GM12878 (cell line): ENCODE measurements at regions not wholly inside any gene's neighbourhood (a gene's known extent, or its start where the extent isn't known, plus 50 kb on each side); places are given as distances from the start of the nearest gene placed in this dataset.

Experiments used
- ATAC-seq: fragments of 200-7000 bp; cut with Tn5 transposase; 3 replicates; pipeline ENCODE4 v1.9.1; 2020; ENCODE audit warnings: mild to moderate bottlenecking, moderate library complexity
- BruUV-seq: library from RNA; stranded (reverse); fragments of 400-500 nt; replicated peaks from 2 replicates; lab custom pipeline; 2021; lab: Mats Ljungman, UMichigan
- CTCF ChIA-PET: fragments of 300-600 bp; sonication (Branson Sonifier 250); formaldehyde crosslinking; extraction: SDS; loops from one replicate; lab custom pipeline; 2021; ENCODE audit warnings: inconsistent platforms; lab: Yijun Ruan, JAX
- POLR2A ChIA-PET: fragments of 350-600 bp; formaldehyde crosslinking; extraction: SDS; loops from one replicate; lab custom pipeline; 2021; ENCODE audit warnings: inconsistent platforms; lab: Charles Lee
- RAD21 ChIA-PET: fragments of 300-600 bp; sonication (Branson Sonifier 250); formaldehyde crosslinking; loops from one replicate; lab custom pipeline; 2023; ENCODE audit warnings: antibody characterized with exemption; ENCODE audit not compliant: unreplicated experiment; lab: Charles Lee
- SMC1A ChIA-PET: fragments of 300-600 bp; sonication (Branson Sonifier 250); formaldehyde crosslinking; loops from one replicate; lab custom pipeline; 2023; ENCODE audit not compliant: unreplicated experiment, uncharacterized antibody; lab: Charles Lee
- DNase-seq: peaks from one replicate; pipeline ENCODE4 v3.0.0-alpha.2; 2011; ENCODE audit warnings: low read depth, low spot score
- FAIRE-seq: peaks from 3 replicates; lab custom pipeline; 2011; peaks lifted over from hg19 to GRCh38; lab: Jason Lieb, UNC
- H2AFZ ChIP-seq: 2 replicates; pipeline ENCODE4 v1.6.0; 2011; ENCODE audit warnings: low read depth, low read length, control low read depth; ENCODE audit not compliant: control insufficient read depth
- H3K27ac ChIP-seq: 2 replicates; pipeline ENCODE4 v1.5.1; 2011; ENCODE audit warnings: control low read depth; ENCODE audit not compliant: control insufficient read depth, insufficient read depth
- H3K27me3 ChIP-seq, 2 experiments: replicated peaks in 1 of 2; 2 replicates each; pipeline versions ENCODE4 v1.6.0 to v1.6.1; 2011; ENCODE audit warnings: low read length in 1 of 2; ENCODE audit not compliant: control insufficient read depth in 2 of 2, insufficient read depth in 2 of 2
- H3K36me3 ChIP-seq, 2 experiments: 2 replicates each; pipeline ENCODE4 v1.5.1; 2011; ENCODE audit warnings: low read length in 1 of 2; ENCODE audit not compliant: control insufficient read depth in 2 of 2, insufficient read depth in 2 of 2
- H3K4me1 ChIP-seq: 2 replicates; pipeline ENCODE4 v1.6.1; 2011; ENCODE audit warnings: mild to moderate bottlenecking, low read length, moderate library complexity, mixed read lengths; ENCODE audit not compliant: control insufficient read depth, insufficient read depth
- H3K4me2 ChIP-seq: 2 replicates; pipeline ENCODE4 v1.6.0; 2011; ENCODE audit warnings: control low read depth; ENCODE audit not compliant: control insufficient read depth, insufficient read depth
- H3K4me3 ChIP-seq: fragments of 200-600 bp; sonication (generic); 2 replicates; pipeline ENCODE4 v1.5.1; 2016
- H3K79me2 ChIP-seq: 2 replicates; pipeline ENCODE4 v1.6.0; 2011; ENCODE audit warnings: low read length; ENCODE audit not compliant: control insufficient read depth, insufficient read depth
- H3K9ac ChIP-seq: 2 replicates; pipeline ENCODE4 v1.8.0; 2011; ENCODE audit warnings: low read length, control low read depth, mixed read lengths; ENCODE audit not compliant: control insufficient read depth, insufficient read depth
- H3K9me3 ChIP-seq: replicated peaks from 3 replicates; pipeline ENCODE4 v1.5.1; 2011; ENCODE audit warnings: mild to moderate bottlenecking, low read length; ENCODE audit not compliant: control insufficient read depth, insufficient read depth
- H4K20me1 ChIP-seq: 2 replicates; pipeline ENCODE4 v1.6.0; 2011; ENCODE audit not compliant: control insufficient read depth, insufficient read depth
- EZH2 ChIP-seq: IDR thresholded peaks from 2 replicates; pipeline ENCODE4 v1.6.1; 2012; ENCODE audit warnings: low read depth, mild to moderate bottlenecking, control low read depth, inconsistent platforms, low read length, borderline replicate concordance; ENCODE audit not compliant: control insufficient read depth
- MEF2B ChIP-seq: fragments of 450-650 bp; IDR thresholded peaks from 2 replicates; pipeline ENCODE4 v1.6.1; 2018; ENCODE audit warnings: mild to moderate bottlenecking, moderate library complexity; ENCODE audit not compliant: partially characterized antibody, poor library complexity, severe bottlenecking
- RCOR1 ChIP-seq: conservative IDR thresholded peaks from 2 replicates; pipeline ENCODE4 v1.6.1; 2012; ENCODE audit warnings: low read depth, low read length, improper control_type of control experiment
- SIN3A ChIP-seq: IDR thresholded peaks from 2 replicates; pipeline ENCODE4 v1.6.1; 2012; ENCODE audit warnings: low read depth, low read length, improper control_type of control experiment
- SREBF1 ChIP-seq: IDR thresholded peaks from 2 replicates; pipeline ENCODE4 v1.6.1; 2012; ENCODE audit warnings: mild to moderate bottlenecking, low read length
- WGBS: methylation state at CpG from one replicate; pipeline ENCODE4 v1.1.6; 2016; ENCODE audit warnings: low lambda C conversion rate; ENCODE audit not compliant: insufficient replicate concordance, insufficient coverage; ENCODE audit errors: missing lambda C conversion rate; 5-methylcytosine and 5-hydroxymethylcytosine counted together
- in situ Hi-C: fragments of 300-500 bp; cut with MboI; formaldehyde crosslinking; loops from 9 replicates; pipeline ENCODE4 v1.14.3; 2018; ENCODE audit warnings: mixed read lengths
- intact Hi-C: fragments of 100-400 bp; cut with micrococcal nuclease; formaldehyde crosslinking; loops from one replicate; pipeline ENCODE4 v1.14.2; 2022; ENCODE audit not compliant: unreplicated experiment
- TF ChIP-seq, protein P1 (sequence below): fragments of 150-350 bp; IDR thresholded peaks from 2 replicates; pipeline ENCODE4 v1.6.1; 2014; ENCODE audit warnings: mild to moderate bottlenecking, low read depth, low read length
- TF ChIP-seq, protein P2 (sequence below), 3 experiments: IDR thresholded peaks in 2 of 3; conservative IDR thresholded peaks in 1 of 3; 2 replicates each; pipeline ENCODE4 v1.5.1; 2011; ENCODE audit warnings: low read depth in 3 of 3, low read length in 3 of 3, mild to moderate bottlenecking in 3 of 3, control low read depth in 2 of 3, moderate library complexity in 2 of 3, inconsistent platforms in 1 of 3, mixed read lengths in 1 of 3; ENCODE audit not compliant: control insufficient read depth in 2 of 3, insufficient read depth in 1 of 3; ENCODE audit errors: extremely low read depth in 1 of 3

DNA sequence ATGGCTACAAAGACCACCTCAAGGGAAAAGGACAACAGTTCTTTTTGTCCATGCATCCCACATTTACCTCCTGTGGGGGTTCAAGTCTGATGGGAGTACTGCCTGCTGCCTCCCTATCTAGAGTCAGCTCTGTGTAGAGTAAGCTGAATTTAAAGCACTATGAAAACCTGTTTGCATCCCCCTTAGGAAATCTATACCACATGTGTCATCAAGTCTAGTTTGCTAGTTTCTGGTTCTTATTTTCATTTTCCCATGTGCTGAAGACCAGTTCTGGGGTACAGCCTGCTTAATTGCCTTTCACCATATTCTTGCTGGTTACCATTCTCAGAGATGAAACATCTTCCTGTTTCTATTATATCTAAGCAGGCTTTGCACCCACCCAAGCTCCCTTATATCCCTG is 470.3 kb downstream of the MBD2 start:
- Histone ChIP-seq H3K4me2 (no peak overlapping the region), H3K79me2 (no peaks in the 10 kb centered on the region), H4K20me1 (no peaks in the 10 kb centered on the region), H3K36me3 (no peaks in the 10 kb centered on the region), H2AFZ (no peak overlapping the region), H3K4me3 (no peak overlapping the region), H3K9me3 (no peaks in the 10 kb centered on the region), H3K27me3 (no peaks in the 10 kb centered on the region), H3K27ac (no peak overlapping the region), H3K4me1 (no peaks in the 10 kb centered on the region), H3K9ac (no peak overlapping the region)
- CTCF ChIA-PET: no interaction called here
- SMC1A ChIA-PET: no interaction called here
- POLR2A ChIA-PET: no interaction called here
- BruUV-seq: no TSS peak
- in situ Hi-C loops (no loop called here), intact Hi-C loops (no loop called here)
- TF ChIP-seq MEF2B: no peak
- TF ChIP-seq, protein P1, sequence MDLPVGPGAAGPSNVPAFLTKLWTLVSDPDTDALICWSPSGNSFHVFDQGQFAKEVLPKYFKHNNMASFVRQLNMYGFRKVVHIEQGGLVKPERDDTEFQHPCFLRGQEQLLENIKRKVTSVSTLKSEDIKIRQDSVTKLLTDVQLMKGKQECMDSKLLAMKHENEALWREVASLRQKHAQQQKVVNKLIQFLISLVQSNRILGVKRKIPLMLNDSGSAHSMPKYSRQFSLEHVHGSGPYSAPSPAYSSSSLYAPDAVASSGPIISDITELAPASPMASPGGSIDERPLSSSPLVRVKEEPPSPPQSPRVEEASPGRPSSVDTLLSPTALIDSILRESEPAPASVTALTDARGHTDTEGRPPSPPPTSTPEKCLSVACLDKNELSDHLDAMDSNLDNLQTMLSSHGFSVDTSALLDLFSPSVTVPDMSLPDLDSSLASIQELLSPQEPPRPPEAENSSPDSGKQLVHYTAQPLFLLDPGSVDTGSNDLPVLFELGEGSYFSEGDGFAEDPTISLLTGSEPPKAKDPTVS: no peak
- TF ChIP-seq, protein P2, sequence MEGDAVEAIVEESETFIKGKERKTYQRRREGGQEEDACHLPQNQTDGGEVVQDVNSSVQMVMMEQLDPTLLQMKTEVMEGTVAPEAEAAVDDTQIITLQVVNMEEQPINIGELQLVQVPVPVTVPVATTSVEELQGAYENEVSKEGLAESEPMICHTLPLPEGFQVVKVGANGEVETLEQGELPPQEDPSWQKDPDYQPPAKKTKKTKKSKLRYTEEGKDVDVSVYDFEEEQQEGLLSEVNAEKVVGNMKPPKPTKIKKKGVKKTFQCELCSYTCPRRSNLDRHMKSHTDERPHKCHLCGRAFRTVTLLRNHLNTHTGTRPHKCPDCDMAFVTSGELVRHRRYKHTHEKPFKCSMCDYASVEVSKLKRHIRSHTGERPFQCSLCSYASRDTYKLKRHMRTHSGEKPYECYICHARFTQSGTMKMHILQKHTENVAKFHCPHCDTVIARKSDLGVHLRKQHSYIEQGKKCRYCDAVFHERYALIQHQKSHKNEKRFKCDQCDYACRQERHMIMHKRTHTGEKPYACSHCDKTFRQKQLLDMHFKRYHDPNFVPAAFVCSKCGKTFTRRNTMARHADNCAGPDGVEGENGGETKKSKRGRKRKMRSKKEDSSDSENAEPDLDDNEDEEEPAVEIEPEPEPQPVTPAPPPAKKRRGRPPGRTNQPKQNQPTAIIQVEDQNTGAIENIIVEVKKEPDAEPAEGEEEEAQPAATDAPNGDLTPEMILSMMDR (IDR thresholded peaks at IDR 0.05 in 2 of 3, conservative IDR thresholded peaks at IDR 0.05 in 1 of 3; ENCODE audit: control insufficient read depth in 2 of 3, extremely low read depth in 1 of 3, insufficient read depth in 1 of 3, low read depth in 3 of 3, low read length in 3 of 3): no peak
- no peak for TF ChIP-seq RCOR1
- FAIRE-seq (no peak), ATAC-seq (no peak), DNase-seq (no peak)
- RAD21 ChIA-PET: no interaction called here

- in situ Hi-C loops (no loop called here), intact Hi-C loops (no loop called here)
- CTCF ChIA-PET: no interaction called here
- no TSS peak for BruUV-seq
- SMC1A ChIA-PET: no interaction called here
- no peak for TF ChIP-seq SREBF1
- TF ChIP-seq SIN3A: no peak
- TF ChIP-seq EZH2: no peak
- no peaks in the 10 kb centered on the region for H3K79me2 ChIP-seq
- no peaks in the 10 kb centered on the region for H3K27me3 ChIP-seq
- no peaks in the 10 kb centered on the region for H4K20me1 ChIP-seq
- no peak overlapping the region for H3K4me2 ChIP-seq
- no peak overlapping the region for H2AFZ ChIP-seq
- H3K9me3 ChIP-seq: no peaks in the 10 kb centered on the region
- DNase-seq (no peak), ATAC-seq (no peak), FAIRE-seq (no peak)
- H3K36me3 ChIP-seq: no peaks in the 10 kb centered on the region
- H3K27ac ChIP-seq: no peak overlapping the region
- RAD21 ChIA-PET: no interaction called here
- no peaks in the 10 kb centered on the region for H3K4me1 ChIP-seq
- WGBS: 11% methylated on average over 3 of the region's 3 CpGs
- H3K4me3 ChIP-seq: no peak overlapping the region
- POLR2A ChIA-PET: no interaction called here
- H3K9ac ChIP-seq: no peak overlapping the region
Measured at GRCh38 chr18:53753601-53754000, 470.9 kb downstream of the MBD2 start.
